AG04450 (cell line): ENCODE measurements at regions not wholly inside any gene's neighbourhood (a gene's known extent, or its start where the extent isn't known, plus 50 kb on each side); places are given as distances from the start of the nearest gene placed in this dataset.

Experiments
- CTCF ChIA-PET: fragments of 300-600, 350-600 bp; formaldehyde crosslinking; extraction: SDS; loops from one replicate; lab custom pipeline; 2022; ENCODE audit warnings: antibody characterized with exemption, inconsistent platforms; lab: Charles Lee
- POLR2A ChIA-PET: fragments of 350-600 bp; formaldehyde crosslinking; extraction: SDS; loops from one replicate; lab custom pipeline; 2021; ENCODE audit warnings: antibody characterized with exemption, inconsistent platforms; lab: Yijun Ruan, JAX
- DNase-seq: peaks from one replicate; pipeline ENCODE4 v3.0.0-alpha.2; 2011; ENCODE audit warnings: low read depth, low spot score
- H3K27ac ChIP-seq: one replicate; pipeline ENCODE4 v1.5.1; 2012; ENCODE audit warnings: low read depth, low read length, control low read depth
- H3K27me3 ChIP-seq: one replicate; pipeline ENCODE4 v1.6.0; 2012; ENCODE audit warnings: low read length; ENCODE audit not compliant: control insufficient read depth, insufficient read depth
- H3K4me3 ChIP-seq: 2 replicates; pipeline ENCODE4 v1.5.1; 2011; ENCODE audit warnings: mild to moderate bottlenecking, low read depth, low read length, control low read depth
- H3K9me3 ChIP-seq: 2 replicates; pipeline ENCODE4 v1.5.1; 2012; ENCODE audit warnings: low read length; ENCODE audit not compliant: control insufficient read depth, insufficient read depth
- CTCF ChIP-seq: IDR thresholded peaks from 2 replicates; pipeline ENCODE4 v1.5.1; 2011; ENCODE audit warnings: low read depth, low read length, control low read depth, inconsistent platforms

DNA sequence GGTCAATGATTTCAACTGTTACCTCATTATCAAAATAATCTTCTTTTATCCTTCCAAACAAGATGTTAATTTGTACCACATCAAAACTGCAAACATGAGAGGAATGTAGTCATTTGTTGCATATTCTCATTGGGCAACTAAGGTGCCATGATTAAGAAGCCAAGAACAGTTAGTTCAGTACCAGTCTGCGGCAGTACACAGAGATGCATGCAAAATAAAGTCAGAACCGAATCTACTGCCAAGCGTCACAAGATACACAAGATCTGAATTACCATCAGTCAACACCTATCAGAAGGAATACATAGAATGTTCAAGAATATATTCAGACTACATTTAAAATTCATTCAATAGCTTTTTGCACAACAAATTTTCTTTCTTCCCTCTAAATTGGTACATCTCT lies 127.6 kb upstream of the SPATA12 start:
- no peak for DNase-seq
- peaks cover 6% of the 10 kb centered on the region; the same call in 1 of the 2 replicates for H3K9me3 ChIP-seq
- no peak for TF ChIP-seq CTCF
- ChIA-PET POLR2A (no interaction called here), CTCF (no interaction called here)
- H3K27ac ChIP-seq = no peak overlapping the region
- no peaks in the 10 kb centered on the region for H3K27me3 ChIP-seq
- no peak overlapping the region for H3K4me3 ChIP-seq

DNA sequence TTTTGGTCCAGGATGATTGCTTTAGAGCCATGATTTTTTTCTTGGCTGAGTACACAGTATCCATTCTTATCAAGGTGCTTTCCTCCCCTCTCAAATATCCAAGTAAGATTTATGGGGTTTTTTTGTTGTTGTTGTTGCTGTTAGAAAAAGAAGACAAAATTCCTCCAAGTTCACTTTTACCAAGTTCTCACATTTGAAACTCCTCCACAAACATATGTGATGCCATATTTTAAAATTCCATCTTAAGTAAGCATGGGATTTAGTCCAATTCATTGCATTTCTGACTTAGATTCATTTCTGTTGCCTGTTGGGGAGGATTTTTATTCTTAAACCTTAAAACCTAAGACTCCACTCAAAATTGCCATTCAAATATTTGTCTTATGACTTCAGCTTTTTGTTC lies 128.6 kb upstream of the SPATA12 start:
- no peak for TF ChIP-seq CTCF
- POLR2A ChIA-PET = no interaction called here

GRCh38 chr3:56930706-56931105 lies 129.0 kb upstream of the ARHGEF3 start:
- POLR2A ChIA-PET = no interaction called here

More for the DNA sequence above, 128.6 kb upstream of the SPATA12 start:
- CTCF ChIA-PET = no interaction called here
- no peak overlapping the region for H3K27ac ChIP-seq
- peaks cover 6% of the 10 kb centered on the region; the same call in 1 of the 2 replicates for H3K9me3 ChIP-seq
- no peak overlapping the region for H3K4me3 ChIP-seq
- no peaks in the 10 kb centered on the region for H3K27me3 ChIP-seq
- DNase-seq = no peak

DNA sequence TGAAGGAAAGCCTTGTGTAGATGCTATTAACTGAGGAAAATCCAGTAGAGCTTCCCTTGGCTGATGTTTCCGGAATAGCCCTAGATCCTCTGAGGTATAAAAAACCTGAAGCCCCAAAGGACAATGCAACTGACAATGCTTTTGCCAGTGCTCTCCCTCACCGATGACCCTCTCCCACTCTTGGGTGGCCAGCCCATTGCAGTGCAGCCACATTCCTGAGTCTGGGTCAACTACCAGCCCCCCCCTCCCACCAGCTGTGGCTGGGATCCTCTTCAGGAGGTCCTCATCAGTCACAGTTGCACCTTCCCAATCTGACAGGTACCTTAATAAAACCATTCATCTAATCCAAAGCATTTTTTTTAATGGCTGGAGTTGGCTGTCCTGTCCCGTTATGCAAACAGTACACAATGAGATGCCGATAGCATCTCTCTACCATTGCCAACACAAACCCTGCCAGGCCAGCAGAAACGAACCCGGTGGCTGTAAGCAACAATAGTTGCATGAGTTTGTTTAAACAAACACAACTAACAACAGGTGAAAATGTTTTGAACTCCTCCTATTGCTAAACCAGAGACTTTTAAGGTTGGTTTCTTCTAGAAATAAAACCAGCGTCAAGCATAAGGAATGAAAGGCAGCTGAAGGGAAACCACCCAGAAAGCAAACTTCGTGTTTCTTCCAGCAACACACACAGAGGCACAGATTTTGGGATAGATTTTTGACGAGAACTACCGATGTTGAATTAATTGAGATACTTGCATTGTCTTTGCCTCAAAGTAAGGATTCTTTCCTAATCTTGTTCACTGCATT lies 128.3 kb upstream of the ARHGEF3 start:
- ChIA-PET POLR2A (no interaction called here), CTCF (no interaction called here)
- no peak for DNase-seq
- no peak for TF ChIP-seq CTCF
- Histone ChIP-seq H3K4me3 (no peak overlapping the region), H3K27ac (no peak overlapping the region), H3K9me3 (peaks cover 6% of the 10 kb centered on the region; the same call in 1 of the 2 replicates), H3K27me3 (no peaks in the 10 kb centered on the region)

More at GRCh38 chr3:56930706-56931105, 129.0 kb upstream of the ARHGEF3 start:
- CTCF ChIA-PET = no interaction called here
- Histone ChIP-seq H3K27ac (no peak overlapping the region), H3K9me3 (peaks cover 6% of the 10 kb centered on the region; the same call in 1 of the 2 replicates), H3K4me3 (no peak overlapping the region), H3K27me3 (no peaks in the 10 kb centered on the region)
- no peak for DNase-seq
- TF ChIP-seq CTCF = no peak

DNA sequence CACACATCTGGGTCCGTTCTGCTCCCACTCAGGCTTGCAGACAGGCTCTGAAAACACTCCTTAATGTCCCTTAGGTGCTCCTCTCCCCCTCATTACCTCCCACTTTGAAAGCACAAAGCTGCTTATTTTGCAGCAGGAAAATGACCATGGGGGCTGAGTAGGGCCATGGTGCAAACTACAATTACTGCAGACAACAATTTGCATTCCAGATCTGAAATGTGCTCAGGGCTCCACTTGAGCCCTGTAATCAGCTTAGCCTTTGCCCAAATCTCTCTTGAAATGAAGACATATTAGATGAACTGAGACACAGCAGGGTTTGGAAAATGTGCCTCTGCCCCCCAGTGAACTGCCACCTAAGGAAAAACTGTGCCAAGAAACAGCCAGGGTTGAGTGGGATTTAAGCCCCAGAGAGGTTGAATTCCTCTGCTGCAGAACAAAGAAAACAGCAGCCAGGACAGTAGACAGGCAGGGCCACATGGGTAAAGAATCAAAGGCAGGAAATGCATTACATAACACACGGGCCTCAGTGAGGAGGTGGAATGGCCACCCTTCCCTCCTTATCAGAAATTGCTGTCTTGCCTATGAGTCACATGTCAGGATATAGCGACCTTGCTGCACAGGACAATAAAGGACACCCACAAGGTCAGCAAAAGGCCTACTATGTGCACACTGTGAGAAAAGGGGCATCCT lies 126.8 kb upstream of the ARHGEF3 start:
- ChIA-PET CTCF (interaction anchor here (1.2 kb wide), 1 partner anchor 129 kb away, joined by 3 read pairs; no protein-coding TSS in a partner anchor), POLR2A (no interaction called here)
- Histone ChIP-seq H3K27ac (no peak overlapping the region), H3K4me3 (no peak overlapping the region), H3K27me3 (no peaks in the 10 kb centered on the region), H3K9me3 (no peaks in the 10 kb centered on the region)
- no peak for DNase-seq
- no peak for TF ChIP-seq CTCF
